ENCODE measurements at regions not wholly inside any gene's neighbourhood (a gene's known extent, or its start where the extent isn't known, plus 50 kb on each side); places are given as distances from the start of the nearest gene placed in this dataset.
A peak's percentile ranks its signal among the peaks of the same experiment; 100 is the strongest.

DNA sequence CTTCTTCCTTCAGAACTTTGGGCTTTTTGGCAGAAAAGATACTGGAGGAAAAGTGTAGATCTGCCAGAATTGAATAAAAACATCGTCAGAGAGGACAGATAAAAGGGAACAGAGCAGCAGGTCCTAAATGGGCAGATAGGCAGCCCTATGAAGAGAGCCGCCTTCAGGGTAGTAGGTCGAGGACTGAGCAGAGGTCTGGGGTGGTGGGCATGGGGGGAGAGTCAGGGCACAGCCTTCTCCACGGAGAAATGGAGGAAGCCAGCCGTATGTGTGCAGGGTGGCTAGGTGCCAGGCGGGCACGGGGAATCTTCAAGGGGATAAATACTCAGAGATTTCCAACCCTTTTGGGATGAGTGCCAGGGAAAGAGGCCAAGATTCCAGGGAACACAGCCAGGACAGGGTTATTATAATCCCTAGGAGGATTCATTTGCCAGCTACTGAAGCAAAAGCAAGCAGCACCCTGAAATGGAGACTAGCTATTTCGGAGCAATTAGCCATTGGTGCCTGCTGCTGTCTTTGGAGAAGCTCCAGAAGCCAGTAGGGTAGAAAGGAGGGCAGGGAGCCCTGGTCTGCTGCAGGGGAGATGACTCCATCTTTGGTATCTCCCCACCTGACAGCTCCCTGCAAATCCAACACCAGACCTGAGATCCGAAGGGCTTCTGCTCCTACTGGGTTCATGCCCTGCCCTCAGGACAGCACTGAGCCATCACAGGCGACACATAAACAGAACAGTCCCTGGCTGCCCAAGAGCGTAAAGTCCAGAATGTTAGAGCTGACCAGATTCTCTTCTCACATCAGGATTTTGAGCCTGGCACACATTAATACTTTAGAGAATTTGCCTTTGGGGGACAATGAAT lies 174.5 kb upstream of the NTM start:
- no peak overlapping the region for H3K4me3 ChIP-seq (replicated peaks; ENCODE audit: low read depth, low read length)
- peak; percentile 5 for DNase-seq (ENCODE audit: extremely low read depth, low read depth)
- TF ChIP-seq, protein P1, sequence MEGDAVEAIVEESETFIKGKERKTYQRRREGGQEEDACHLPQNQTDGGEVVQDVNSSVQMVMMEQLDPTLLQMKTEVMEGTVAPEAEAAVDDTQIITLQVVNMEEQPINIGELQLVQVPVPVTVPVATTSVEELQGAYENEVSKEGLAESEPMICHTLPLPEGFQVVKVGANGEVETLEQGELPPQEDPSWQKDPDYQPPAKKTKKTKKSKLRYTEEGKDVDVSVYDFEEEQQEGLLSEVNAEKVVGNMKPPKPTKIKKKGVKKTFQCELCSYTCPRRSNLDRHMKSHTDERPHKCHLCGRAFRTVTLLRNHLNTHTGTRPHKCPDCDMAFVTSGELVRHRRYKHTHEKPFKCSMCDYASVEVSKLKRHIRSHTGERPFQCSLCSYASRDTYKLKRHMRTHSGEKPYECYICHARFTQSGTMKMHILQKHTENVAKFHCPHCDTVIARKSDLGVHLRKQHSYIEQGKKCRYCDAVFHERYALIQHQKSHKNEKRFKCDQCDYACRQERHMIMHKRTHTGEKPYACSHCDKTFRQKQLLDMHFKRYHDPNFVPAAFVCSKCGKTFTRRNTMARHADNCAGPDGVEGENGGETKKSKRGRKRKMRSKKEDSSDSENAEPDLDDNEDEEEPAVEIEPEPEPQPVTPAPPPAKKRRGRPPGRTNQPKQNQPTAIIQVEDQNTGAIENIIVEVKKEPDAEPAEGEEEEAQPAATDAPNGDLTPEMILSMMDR (IDR thresholded peaks at IDR 0.05; ENCODE audit: low read depth, low read length, missing control alignments) = no peak

DNA sequence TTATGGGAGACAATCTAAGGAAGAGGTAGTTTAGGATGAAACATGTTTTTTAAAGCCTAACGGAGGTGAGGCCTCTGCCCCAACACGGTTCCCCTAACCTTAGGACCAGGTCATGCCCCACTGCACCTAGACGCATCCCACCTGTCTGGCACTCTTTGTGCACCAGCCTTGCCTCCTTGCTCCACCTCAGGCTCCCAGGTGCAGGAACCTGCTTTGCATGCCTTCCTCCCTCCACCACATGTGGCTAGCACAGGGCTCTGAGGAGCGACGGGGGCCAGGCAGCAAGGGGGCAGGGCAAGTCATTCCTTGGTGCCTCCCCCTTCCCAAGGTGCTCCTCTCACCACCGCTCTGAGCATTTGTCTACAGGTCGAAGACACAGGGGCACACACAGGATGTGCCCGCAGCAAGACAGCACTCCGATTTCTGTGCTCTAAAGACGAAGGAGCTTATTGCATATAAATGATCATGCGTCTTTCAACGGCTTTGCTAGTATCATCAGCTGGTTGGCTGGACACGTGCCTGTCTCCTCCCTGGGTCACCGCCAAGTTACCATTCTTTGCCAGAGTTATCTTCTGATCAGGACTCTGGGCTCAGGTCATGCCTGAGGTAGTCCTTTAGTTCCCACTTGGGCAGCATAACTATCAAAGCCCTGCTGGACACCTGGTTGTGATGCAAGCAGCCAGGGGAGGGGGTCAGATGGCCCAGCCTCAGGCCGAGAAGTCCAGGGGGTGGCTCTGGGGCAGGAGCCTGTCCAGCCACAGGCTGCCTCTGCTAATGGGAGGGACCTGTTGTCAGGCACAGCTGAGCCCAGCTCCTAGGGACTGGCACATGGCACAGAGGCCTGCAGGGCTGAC lies 172.0 kb upstream of the NTM start:
- H3K4me3 ChIP-seq (replicated peaks; ENCODE audit: low read depth, low read length) = no peak overlapping the region
- TF ChIP-seq, protein P1 (IDR thresholded peaks at IDR 0.05; ENCODE audit: low read depth, low read length, missing control alignments) = no peak
- DNase-seq (ENCODE audit: extremely low read depth, low read depth) = no peak

DNA sequence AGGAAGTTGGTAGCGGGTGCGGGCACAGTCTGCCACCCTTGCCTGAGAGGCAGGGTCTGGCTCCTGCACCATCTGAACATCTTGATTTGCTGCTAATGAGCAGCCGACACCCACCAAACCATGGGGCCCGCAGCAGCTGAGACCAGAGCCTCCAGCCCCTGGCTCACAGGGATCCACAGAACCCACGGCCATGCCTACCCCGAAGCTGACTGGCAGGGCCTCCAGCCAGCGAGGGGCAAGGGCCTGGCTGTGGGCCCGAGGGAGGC lies 171.5 kb upstream of the NTM start:
- no peak for DNase-seq (ENCODE audit: extremely low read depth, low read depth)

DNA sequence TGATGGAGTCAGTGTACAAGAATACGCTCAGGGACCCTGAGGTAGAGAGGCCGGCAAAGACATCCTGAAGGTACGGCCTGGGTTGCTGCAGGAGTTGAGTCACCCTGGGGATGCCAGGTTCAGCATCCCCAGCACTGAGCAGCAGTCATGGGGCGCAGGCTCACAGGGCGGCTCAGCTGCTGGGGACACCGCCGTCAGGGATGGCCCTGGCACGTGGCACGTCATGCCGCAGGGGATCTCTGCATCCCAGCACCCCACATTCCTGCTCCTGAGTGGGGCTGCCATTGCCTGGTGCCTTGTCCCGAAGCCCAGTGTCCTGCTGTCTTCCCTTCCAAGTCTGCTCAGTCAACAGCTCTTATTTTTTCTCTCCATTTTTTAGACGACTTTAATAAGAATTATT lies 168.7 kb upstream of the NTM start:
- TF ChIP-seq, protein P1 (IDR thresholded peaks at IDR 0.05; ENCODE audit: low read depth, low read length, missing control alignments) = no peak
- no peak overlapping the region for H3K4me3 ChIP-seq (replicated peaks; ENCODE audit: low read depth, low read length)
- DNase-seq (ENCODE audit: extremely low read depth, low read depth) = no peak

More for the DNA sequence above, 171.5 kb upstream of the NTM start:
- TF ChIP-seq, protein P1 (IDR thresholded peaks at IDR 0.05; ENCODE audit: low read depth, low read length, missing control alignments) = no peak
- no peak overlapping the region for H3K4me3 ChIP-seq (replicated peaks; ENCODE audit: low read depth, low read length)

DNA sequence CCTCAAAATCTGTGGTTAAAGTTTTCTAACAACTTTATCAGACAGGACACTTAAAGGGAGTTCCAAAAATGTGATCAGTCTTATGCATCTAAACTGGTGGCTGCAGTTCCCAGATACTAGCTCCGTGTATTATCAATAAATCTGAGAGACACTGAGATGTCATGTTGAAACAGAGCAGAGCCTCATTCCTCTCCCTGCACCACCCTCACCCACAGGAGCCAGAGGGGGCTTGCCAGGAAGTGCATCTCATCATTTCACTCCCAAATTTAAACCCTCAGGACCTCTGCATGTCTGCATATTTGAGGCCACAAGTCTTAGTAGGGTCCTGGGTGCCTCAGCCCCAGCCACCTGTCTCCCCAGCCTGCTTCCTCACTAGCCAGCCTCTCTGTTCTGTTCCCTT lies 167.4 kb upstream of the NTM start:
- no peak overlapping the region for H3K4me3 ChIP-seq (replicated peaks; ENCODE audit: low read depth, low read length)
- DNase-seq (ENCODE audit: extremely low read depth, low read depth) = no peak
- TF ChIP-seq, protein P1 (IDR thresholded peaks at IDR 0.05; ENCODE audit: low read depth, low read length, missing control alignments) = no peak

DNA sequence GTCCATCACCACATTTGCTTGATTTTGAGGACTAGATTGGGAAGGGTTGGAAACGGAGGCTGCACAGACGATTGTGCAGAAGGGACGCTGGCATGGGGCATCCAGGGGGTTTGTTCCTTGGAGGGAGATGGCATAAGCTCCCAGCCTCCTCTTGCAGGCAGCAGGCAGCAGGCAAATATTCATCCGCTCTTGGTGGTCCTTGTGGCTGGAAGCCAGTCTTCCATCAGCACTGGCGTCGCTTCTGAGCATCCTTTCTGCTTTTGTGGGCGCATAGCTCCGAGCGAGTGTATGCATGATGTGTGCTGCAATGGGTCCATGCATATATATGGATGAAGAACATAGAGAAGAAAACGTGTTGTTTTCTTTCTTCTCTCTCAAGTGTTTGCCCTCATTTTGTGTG lies 166.1 kb upstream of the NTM start:
- no peak for DNase-seq (ENCODE audit: extremely low read depth, low read depth)
- TF ChIP-seq, protein P1 (IDR thresholded peaks at IDR 0.05; ENCODE audit: low read depth, low read length, missing control alignments) = no peak
- no peak overlapping the region for H3K4me3 ChIP-seq (replicated peaks; ENCODE audit: low read depth, low read length)
